ENCODE measurements at regions not wholly inside any gene's neighbourhood (a gene's known extent, or its start where the extent isn't known, plus 50 kb on each side); places are given as distances from the start of the nearest gene placed in this dataset.

GRCh38 chr10:10532236-10532635, 485.4 kb upstream of the CELF2 start:
- POLR2A ChIA-PET, result no interaction called here
- CTCF ChIA-PET, result no interaction called here
- no peak for TF ChIP-seq CTCF (IDR thresholded peaks at IDR 0.05; ENCODE audit: control extremely low read depth, extremely low read depth, low read depth, missing control alignments)
- DNase-seq (ENCODE audit: extremely low spot score), result no peak

DNA sequence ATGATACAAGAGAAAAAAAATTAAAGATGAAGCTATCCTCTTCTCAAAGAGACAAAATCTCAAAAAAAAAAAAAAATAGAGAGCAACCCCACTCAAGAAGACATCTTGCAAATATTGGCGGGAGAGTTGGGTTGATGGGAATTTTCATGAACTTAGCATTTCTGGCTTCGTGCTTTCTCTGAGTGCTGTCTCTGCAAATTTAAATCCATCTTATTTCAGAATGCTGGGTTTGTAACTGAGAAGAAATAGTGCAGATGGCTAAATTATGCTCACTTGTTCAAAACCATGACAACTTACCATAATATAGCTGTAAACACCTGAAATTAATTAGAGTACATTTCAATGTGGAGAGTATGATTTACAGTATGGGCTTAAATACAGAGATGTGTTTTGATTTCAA, 484.8 kb upstream of the CELF2 start:
- POLR2A ChIA-PET, result no interaction called here
- CTCF ChIA-PET, result interaction anchor here (1.1 to 1.2 kb wide), 2 partner anchors 9 to 16 kb away, joined by 3 read pairs; no protein-coding TSS in a partner anchor

DNA sequence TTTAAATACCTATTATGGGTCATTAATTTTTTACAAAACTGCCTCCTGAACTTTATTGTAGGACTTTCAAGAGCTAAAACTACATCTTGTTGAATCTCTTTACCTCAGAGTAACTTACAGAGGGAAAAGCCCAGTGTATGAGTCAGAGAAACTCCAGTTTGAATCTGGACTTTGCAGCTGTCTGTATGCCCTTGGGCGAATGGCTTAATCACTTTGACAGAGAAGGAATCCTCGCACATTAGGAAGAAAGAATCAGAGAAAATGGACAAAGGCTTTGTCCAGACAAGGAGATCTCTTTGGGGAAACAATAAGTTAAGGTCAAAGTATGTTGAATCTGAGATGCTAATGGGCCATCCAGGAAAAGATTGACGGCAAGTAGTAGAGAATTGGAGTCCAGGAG, 484.2 kb upstream of the CELF2 start:
- no peak for TF ChIP-seq CTCF (IDR thresholded peaks at IDR 0.05; ENCODE audit: control extremely low read depth, extremely low read depth, low read depth, missing control alignments)
- CTCF ChIA-PET, result interaction anchor here (1.1 to 1.2 kb wide), 2 partner anchors 10 to 15 kb away, joined by 3 read pairs; no protein-coding TSS in a partner anchor
- DNase-seq (ENCODE audit: extremely low spot score), result no peak
- POLR2A ChIA-PET, result no interaction called here

More for the DNA sequence above, 484.8 kb upstream of the CELF2 start:
- no peak for TF ChIP-seq CTCF (IDR thresholded peaks at IDR 0.05; ENCODE audit: control extremely low read depth, extremely low read depth, low read depth, missing control alignments)
- no peak for DNase-seq (ENCODE audit: extremely low spot score)

DNA sequence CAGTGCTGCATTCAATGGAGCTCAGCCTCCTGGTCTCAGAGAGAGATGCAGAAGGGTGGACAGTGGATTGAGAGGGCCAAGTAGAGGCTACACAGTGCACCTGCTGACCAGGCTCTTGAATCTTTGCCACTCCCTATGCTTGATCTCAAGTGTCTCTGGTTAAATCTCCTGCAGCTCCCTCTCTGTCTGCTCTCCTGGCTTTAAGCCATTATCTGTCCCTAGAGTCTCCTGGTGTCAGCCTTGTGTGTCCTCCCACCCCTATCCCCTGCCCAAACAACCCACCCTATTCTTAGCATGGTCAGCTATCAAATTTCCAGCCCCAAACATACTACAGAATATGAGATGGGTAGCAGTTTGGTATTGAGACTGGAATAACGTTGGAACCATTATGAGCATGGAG, 479.3 kb upstream of the CELF2 start:
- ChIA-PET POLR2A (no interaction called here), CTCF (interaction anchor here (0.8 to 1.2 kb wide), 3 partner anchors 10 to 15 kb away, joined by 3 read pairs; no protein-coding TSS in a partner anchor)
- no peak for DNase-seq (ENCODE audit: extremely low spot score)
- no peak for TF ChIP-seq CTCF (IDR thresholded peaks at IDR 0.05; ENCODE audit: control extremely low read depth, extremely low read depth, low read depth, missing control alignments)

DNA sequence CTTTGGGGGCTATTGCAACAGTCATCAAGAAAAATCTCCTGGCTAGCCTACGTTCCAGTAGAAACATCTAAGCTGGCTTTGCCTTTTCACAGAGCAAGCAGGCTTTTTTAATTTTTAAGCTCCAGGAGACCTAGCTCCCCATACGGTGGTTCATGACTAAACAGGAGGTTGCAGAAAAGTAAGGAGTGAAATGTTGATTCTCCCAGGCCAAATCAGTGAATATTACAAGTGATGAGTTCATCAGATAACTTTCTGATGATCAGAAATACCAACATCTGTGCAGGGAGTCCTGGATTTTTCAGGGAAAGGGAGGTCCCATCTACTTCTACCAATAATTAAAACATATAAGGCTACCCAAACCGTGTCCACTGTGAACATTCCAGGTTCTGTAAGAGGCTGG, 477.3 kb upstream of the CELF2 start:
- POLR2A ChIA-PET, result no interaction called here
- no peak for TF ChIP-seq CTCF (IDR thresholded peaks at IDR 0.05; ENCODE audit: control extremely low read depth, extremely low read depth, low read depth, missing control alignments)
- no peak for DNase-seq (ENCODE audit: extremely low spot score)
- CTCF ChIA-PET, result interaction anchor here (1.4 to 1.8 kb wide), 2 partner anchors 8 to 22 kb away, joined by 5 read pairs; no protein-coding TSS in a partner anchor

GRCh38 chr10:10542477-10542876, 475.2 kb upstream of the CELF2 start:
- no peak for DNase-seq (ENCODE audit: extremely low spot score)
- TF ChIP-seq CTCF (IDR thresholded peaks at IDR 0.05; ENCODE audit: control extremely low read depth, extremely low read depth, low read depth, missing control alignments), result no peak
- CTCF ChIA-PET, result interaction anchor here (1.1 kb wide), 1 partner anchor 16 kb away, joined by 3 read pairs; no protein-coding TSS in a partner anchor
- POLR2A ChIA-PET, result no interaction called here

DNA sequence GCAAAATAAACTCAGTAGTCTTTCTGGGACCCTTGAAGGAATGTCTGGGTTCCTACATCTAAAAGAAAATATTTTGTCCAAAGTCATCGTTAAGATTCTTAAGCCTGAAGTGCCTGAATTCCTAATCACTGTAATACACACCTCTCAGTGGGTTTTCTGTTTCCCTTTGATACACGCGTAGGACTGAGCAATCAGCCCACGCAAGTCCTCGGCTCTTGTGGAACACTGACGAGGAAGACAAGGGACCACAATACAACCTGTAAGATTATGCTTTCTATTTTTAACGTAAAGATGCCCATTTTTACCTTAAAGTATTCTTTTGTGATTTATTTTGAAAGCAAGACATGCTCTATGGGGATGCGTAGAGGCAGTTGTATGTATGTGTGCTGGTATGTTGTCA, 472.8 kb upstream of the CELF2 start:
- ChIA-PET POLR2A (no interaction called here), CTCF (no interaction called here)
- no peak for TF ChIP-seq CTCF (IDR thresholded peaks at IDR 0.05; ENCODE audit: control extremely low read depth, extremely low read depth, low read depth, missing control alignments)
- no peak for DNase-seq (ENCODE audit: extremely low spot score)
